Thyroid gland (tissue), 4 donors: ENCODE measurements at regions not wholly inside any gene's neighbourhood (a gene's known extent, or its start where the extent isn't known, plus 50 kb on each side); places are given as distances from the start of the nearest gene placed in this dataset.

Experiments
- DNase-seq, 2 donors: peaks; one replicate each; pipeline ENCODE4 v3.0.0-alpha.2; 2019
- H3K27ac ChIP-seq, 3 donors: fragments of 200-600 bp; sonication (generic); 1 replicate in 2 of 3; 2 replicates in 1 of 3; pipeline ENCODE4 v1.5.1; 2016 to 2019; ENCODE audit warnings: mild to moderate bottlenecking in 1 of 3, moderate library complexity in 1 of 3
- H3K27me3 ChIP-seq: fragments of 200-600 bp; sonication (generic); one replicate; pipeline ENCODE4 v1.5.1; 2019
- H3K36me3 ChIP-seq, 2 donors: fragments of 200-600 bp; sonication (generic); one replicate each; pipeline ENCODE4 v1.5.1; 2016 to 2019
- H3K4me1 ChIP-seq, 2 donors: fragments of 200-600 bp; sonication (generic); one replicate each; pipeline ENCODE4 v1.5.1; 2017 to 2019
- H3K4me3 ChIP-seq, 3 donors: fragments of 200-600 bp; sonication (generic); replicated peaks in 1 of 3; 1 replicate in 2 of 3; 2 replicates in 1 of 3; pipeline ENCODE4 v1.5.1; 2016; ENCODE audit warnings: mild to moderate bottlenecking in 1 of 3
- H3K9me3 ChIP-seq: fragments of 200-600 bp; sonication (generic); one replicate; pipeline ENCODE4 v1.5.1; 2017
- POLR2A ChIP-seq, 2 donors: fragments of 450-650 bp; IDR thresholded peaks; one replicate each; pipeline ENCODE4 v1.6.1; 2017; ENCODE audit warnings: antibody characterized with exemption in 2 of 2, mild to moderate bottlenecking in 2 of 2, moderate library complexity in 1 of 2
- WGBS, 2 donors: methylation state at CpG; one replicate each; pipeline ENCODE4 v1.1.5; 2017; 5-methylcytosine and 5-hydroxymethylcytosine counted together
- intact Hi-C: fragments of 100-400 bp; cut with DNase I; formaldehyde crosslinking; loops from one replicate; pipeline ENCODE4 v1.15.1; 2023
- TF ChIP-seq, protein P1 (sequence below), 6 experiments: fragments of 200-600 bp in 3 of 6; fragments of 450-650 bp in 3 of 6; sonication (generic) in 3 of 6; IDR thresholded peaks; one replicate each; pipeline ENCODE4 v1.5.1; 2016 to 2019; ENCODE audit warnings: antibody characterized with exemption in 6 of 6, mild to moderate bottlenecking in 2 of 6, inconsistent platforms in 1 of 6, moderate library complexity in 1 of 6

DNA sequence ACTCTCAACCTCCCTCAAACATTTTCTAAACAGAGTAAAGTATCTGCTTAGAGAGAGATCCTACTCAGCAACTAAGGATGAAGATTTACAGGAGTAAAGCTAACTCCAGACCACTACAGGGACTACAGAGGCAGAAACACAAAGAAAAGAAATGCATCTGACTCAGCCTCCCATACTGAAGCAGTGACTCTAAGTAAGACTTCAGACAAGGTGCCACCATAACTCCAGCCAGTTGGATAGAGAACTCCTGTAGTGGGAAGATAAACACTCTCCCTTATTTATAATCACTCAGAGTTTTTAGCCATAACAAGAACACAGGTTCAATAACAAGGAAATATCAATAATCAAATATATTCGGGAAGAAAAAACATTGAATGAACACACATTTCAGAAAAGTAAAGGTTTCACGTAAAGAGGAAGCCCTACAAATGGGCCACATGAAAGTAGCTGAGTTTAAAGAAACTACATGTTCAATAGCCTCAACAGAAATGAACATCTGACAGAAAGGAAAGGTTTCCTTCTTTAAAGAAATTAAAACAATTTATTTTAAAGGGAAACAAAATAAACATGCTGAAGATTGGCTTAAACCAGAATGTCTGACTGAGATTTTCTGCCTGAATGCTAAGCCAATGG, 519.9 kb downstream of the KCNJ3 start:
- H3K4me3 ChIP-seq, result no peak overlapping the region
- DNase-seq, result no peak
- WGBS, 2 donors, result 88 to 90% methylated on average over 2 of the region's 2 CpGs
- no peak for TF ChIP-seq POLR2A (IDR thresholded peaks at IDR 0.05)
- TF ChIP-seq, protein P1, sequence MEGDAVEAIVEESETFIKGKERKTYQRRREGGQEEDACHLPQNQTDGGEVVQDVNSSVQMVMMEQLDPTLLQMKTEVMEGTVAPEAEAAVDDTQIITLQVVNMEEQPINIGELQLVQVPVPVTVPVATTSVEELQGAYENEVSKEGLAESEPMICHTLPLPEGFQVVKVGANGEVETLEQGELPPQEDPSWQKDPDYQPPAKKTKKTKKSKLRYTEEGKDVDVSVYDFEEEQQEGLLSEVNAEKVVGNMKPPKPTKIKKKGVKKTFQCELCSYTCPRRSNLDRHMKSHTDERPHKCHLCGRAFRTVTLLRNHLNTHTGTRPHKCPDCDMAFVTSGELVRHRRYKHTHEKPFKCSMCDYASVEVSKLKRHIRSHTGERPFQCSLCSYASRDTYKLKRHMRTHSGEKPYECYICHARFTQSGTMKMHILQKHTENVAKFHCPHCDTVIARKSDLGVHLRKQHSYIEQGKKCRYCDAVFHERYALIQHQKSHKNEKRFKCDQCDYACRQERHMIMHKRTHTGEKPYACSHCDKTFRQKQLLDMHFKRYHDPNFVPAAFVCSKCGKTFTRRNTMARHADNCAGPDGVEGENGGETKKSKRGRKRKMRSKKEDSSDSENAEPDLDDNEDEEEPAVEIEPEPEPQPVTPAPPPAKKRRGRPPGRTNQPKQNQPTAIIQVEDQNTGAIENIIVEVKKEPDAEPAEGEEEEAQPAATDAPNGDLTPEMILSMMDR (IDR thresholded peaks at IDR 0.05), result no peak
- no peak overlapping the region for H3K27ac ChIP-seq
- intact Hi-C loops, result no loop called here
- no peaks in the 10 kb centered on the region for H3K4me1 ChIP-seq
- H3K36me3 ChIP-seq, result no peaks in the 10 kb centered on the region
- no peaks in the 10 kb centered on the region for H3K9me3 ChIP-seq
- H3K27me3 ChIP-seq, result no peaks in the 10 kb centered on the region

DNA sequence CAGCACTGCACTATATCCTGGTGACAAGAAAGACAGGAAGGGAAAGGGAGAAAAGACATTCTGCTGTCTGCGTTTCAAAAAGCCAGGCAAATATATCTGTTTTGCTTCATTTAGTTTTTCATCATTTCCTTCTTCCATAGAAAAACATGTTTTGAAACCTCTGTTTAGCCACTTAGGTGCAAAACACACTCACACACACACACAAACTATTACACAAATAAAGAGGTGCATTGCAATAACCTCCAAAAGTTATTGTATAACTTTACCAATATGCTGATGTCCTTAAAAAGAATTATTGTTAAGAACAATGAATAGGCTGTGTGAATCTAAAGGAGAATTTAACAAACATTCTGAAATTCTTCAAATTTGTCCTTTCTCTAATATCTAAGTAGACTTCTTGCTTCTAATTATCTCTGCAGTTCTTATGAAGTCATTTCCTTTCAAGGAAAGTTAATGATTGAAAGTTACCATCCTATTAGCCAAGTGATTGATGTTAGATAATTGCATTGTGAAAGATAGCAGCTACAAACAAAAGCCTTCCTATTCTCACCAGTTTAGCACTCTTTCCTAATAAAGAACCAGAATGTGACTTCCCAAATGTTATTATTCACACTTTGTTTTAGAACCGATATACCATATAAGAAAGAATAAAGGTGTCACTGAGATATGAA, 516.7 kb downstream of the KCNJ3 start:
- Histone ChIP-seq H3K27ac (no peak overlapping the region), H3K4me3 (no peak overlapping the region), H3K36me3 (no peaks in the 10 kb centered on the region), H3K4me1 (no peaks in the 10 kb centered on the region), H3K9me3 (no peaks in the 10 kb centered on the region), H3K27me3 (no peaks in the 10 kb centered on the region)
- 50 to 63% methylated on average over 2 of the region's 2 CpGs for WGBS, 2 donors
- intact Hi-C loops, result no loop called here
- TF ChIP-seq POLR2A (IDR thresholded peaks at IDR 0.05), result no peak
- TF ChIP-seq, protein P1 (IDR thresholded peaks at IDR 0.05), result no peak
- DNase-seq, result no peak

DNA sequence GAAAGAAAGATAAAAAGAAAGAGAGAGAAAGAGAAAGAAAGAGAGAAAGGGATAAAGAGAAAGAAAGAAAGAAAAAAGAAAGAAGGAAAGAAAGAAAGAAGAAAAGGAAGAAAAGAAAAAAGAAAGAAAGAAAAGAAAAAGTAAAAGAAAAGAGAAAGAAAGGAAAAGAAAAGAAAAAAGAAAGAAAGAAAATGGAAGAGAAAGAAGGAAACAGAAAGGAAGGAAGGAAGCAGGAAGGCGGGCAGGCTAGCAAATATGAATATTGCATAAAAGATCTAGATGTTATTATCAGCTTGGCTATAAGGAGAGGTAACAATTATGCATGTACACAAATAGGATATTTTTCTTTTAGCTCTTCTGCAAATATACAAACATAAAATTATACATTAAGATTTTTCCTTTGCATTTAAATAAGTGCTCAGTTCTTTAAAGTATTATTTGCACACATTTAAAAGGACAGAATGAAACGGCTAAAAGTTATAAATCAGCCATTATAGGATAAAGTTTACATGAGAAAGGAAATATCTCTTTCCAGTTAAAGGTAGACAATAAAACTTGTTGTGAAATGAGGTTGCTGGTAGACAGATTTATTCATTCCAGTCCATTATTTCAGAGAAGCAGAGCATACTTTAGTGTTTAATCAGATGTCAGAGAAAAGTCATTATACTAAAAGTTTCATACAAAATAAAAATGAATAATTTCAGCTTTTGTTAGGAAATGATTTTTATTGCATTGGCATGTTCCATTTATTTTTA, 511.4 kb downstream of the KCNJ3 start:
- Histone ChIP-seq H3K27me3 (no peaks in the 10 kb centered on the region), H3K4me3 (no peak overlapping the region), H3K36me3 (no peaks in the 10 kb centered on the region), H3K4me1 (no peaks in the 10 kb centered on the region), H3K9me3 (no peaks in the 10 kb centered on the region), H3K27ac (no peak overlapping the region)
- DNase-seq, result no peak
- intact Hi-C loops, result no loop called here
- WGBS, 2 donors, result 82 to 83% methylated on average over 2 of the region's 2 CpGs
- TF ChIP-seq, protein P1 (IDR thresholded peaks at IDR 0.05), result no peak
- no peak for TF ChIP-seq POLR2A (IDR thresholded peaks at IDR 0.05)

DNA sequence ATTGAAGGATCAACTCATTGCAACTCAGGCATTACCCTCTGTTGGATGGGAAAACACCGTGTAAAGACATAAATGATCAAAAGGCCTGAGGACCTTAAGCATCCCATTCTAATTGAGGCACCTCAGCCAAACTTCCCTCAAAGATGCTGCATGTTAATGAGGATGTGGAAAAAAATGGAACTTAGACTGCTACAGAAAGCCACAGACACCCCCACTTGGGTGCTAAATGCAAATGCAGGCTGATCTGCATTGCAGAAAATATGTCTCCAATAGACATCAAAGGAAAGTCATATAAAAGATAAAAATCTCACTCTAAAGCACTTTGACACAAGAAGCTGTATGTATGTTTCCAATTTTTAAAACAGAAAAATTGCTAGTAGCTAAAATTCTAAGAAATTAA, 504.7 kb downstream of the KCNJ3 start:
- no peak for DNase-seq
- no peaks in the 10 kb centered on the region for H3K9me3 ChIP-seq
- H3K4me3 ChIP-seq, result no peak overlapping the region
- no peaks in the 10 kb centered on the region for H3K4me1 ChIP-seq
- intact Hi-C loops, result no loop called here
- no peak overlapping the region for H3K27ac ChIP-seq
- no peaks in the 10 kb centered on the region for H3K27me3 ChIP-seq
- TF ChIP-seq POLR2A (IDR thresholded peaks at IDR 0.05), result no peak
- TF ChIP-seq, protein P1 (IDR thresholded peaks at IDR 0.05), result no peak
- 57 to 70% methylated on average over 1 of the region's 1 CpG for WGBS, 2 donors
- no peaks in the 10 kb centered on the region for H3K36me3 ChIP-seq

DNA sequence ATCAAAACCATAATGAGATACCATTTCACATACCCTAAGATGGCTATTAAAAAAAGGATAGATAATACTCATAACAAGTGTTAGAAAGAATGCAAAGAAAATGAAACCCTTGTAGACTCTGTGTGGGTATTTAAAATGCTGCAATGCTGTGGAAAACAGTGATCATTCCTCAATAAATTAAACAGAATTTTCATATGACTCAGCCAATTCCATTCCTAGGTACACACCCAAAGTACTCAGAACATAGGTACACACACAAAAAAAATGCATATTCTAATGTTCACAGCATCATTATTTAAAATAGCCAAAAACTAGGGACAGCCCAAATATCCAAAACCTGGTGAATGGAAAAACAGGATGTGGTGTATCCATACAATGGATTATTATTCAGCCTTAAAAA, 502.3 kb downstream of the KCNJ3 start:
- H3K27ac ChIP-seq, result no peak overlapping the region
- TF ChIP-seq, protein P1 (IDR thresholded peaks at IDR 0.05), result no peak
- no peak for TF ChIP-seq POLR2A (IDR thresholded peaks at IDR 0.05)
- H3K36me3 ChIP-seq, result no peaks in the 10 kb centered on the region
- H3K4me1 ChIP-seq, result no peaks in the 10 kb centered on the region
- H3K9me3 ChIP-seq, result no peaks in the 10 kb centered on the region
- DNase-seq, result no peak
- H3K27me3 ChIP-seq, result no peaks in the 10 kb centered on the region
- no peak overlapping the region for H3K4me3 ChIP-seq
- intact Hi-C loops, result no loop called here
